Neural cell (in vitro differentiated cells): ENCODE measurements at regions not wholly inside any gene's neighbourhood (a gene's known extent, or its start where the extent isn't known, plus 50 kb on each side); places are given as distances from the start of the nearest gene placed in this dataset.

Source experiments
- H2AFZ ChIP-seq: fragments of 200-600, 300-800 bp; sonication (generic), shearing (Covaris generic); 2 replicates; pipeline ENCODE4 v1.6.0; 2014; ENCODE audit warnings: low read depth, mild to moderate bottlenecking, antibody characterized with exemption, low read length, moderate library complexity
- H3F3A ChIP-seq: fragments of 200-600 bp; shearing (Covaris generic); 2 replicates; pipeline ENCODE4 v1.6.1; 2016; ENCODE audit warnings: mild to moderate bottlenecking, moderate library complexity, mixed read lengths, antibody characterized with exemption, low read length; ENCODE audit not compliant: insufficient read depth, poor library complexity, severe bottlenecking
- H3K27ac ChIP-seq: fragments of 200-600, 300-800 bp; sonication (generic), shearing (Covaris generic); 2 replicates; pipeline ENCODE4 v1.5.1; 2014; ENCODE audit warnings: mild to moderate bottlenecking, low read length, moderate library complexity
- H3K27me3 ChIP-seq: fragments of 300-800, 200-600 bp; sonication (generic), shearing (Covaris generic); 2 replicates; pipeline ENCODE4 v1.6.0; 2014; ENCODE audit warnings: mild to moderate bottlenecking, low read depth, low read length, moderate library complexity; ENCODE audit not compliant: insufficient read depth
- H3K36me3 ChIP-seq: fragments of 300-800, 200-600 bp; sonication (generic), shearing (Covaris generic); 2 replicates; pipeline ENCODE4 v1.5.1; 2014; ENCODE audit warnings: mild to moderate bottlenecking, antibody characterized with exemption, low read length, moderate library complexity; ENCODE audit not compliant: insufficient read depth
- H3K4me2 ChIP-seq: fragments of 300-800, 200-600 bp; sonication (generic), shearing (Covaris generic); 2 replicates; pipeline ENCODE4 v1.6.0; 2014; ENCODE audit warnings: mild to moderate bottlenecking, low read length
- H3K4me3 ChIP-seq: fragments of 300-800, 200-600 bp; sonication (generic), shearing (Covaris generic); 2 replicates; pipeline ENCODE4 v1.5.1; 2014; ENCODE audit warnings: mild to moderate bottlenecking, low read length, moderate library complexity
- H3K79me2 ChIP-seq: fragments of 200-600 bp; shearing (Covaris generic); replicated peaks from 2 replicates; pipeline ENCODE4 v1.6.0; 2014; ENCODE audit warnings: mild to moderate bottlenecking, low read length, moderate library complexity; ENCODE audit not compliant: insufficient read depth
- H3K9ac ChIP-seq: fragments of 300-800, 200-600 bp; sonication (generic), shearing (Covaris generic); 2 replicates; pipeline ENCODE4 v1.6.1; 2016; ENCODE audit warnings: mild to moderate bottlenecking, low read length, mixed read lengths
- H3K9me2 ChIP-seq: fragments of 200-600 bp; shearing (Covaris generic); 2 replicates; pipeline ENCODE4 v1.6.1; 2016; ENCODE audit warnings: mild to moderate bottlenecking, low read length, mixed read lengths; ENCODE audit not compliant: insufficient read depth
- H3K9me3 ChIP-seq: fragments of 200-600, 300-800 bp; sonication (generic), shearing (Covaris generic); 2 replicates; pipeline ENCODE4 v1.6.1; 2016; ENCODE audit warnings: mild to moderate bottlenecking, mixed run types, low read length, moderate library complexity, mixed read lengths
- H4K20me1 ChIP-seq: fragments of 200-600 bp; shearing (Covaris generic); 2 replicates; pipeline ENCODE4 v1.6.1; 2016; ENCODE audit warnings: mild to moderate bottlenecking, mixed run types; ENCODE audit not compliant: insufficient read depth
- EP300 ChIP-seq: fragments of 450-650 bp; conservative IDR thresholded peaks from 2 replicates; pipeline ENCODE4 v1.6.1; 2014; ENCODE audit warnings: antibody characterized with exemption, mild to moderate bottlenecking, moderate library complexity; ENCODE audit not compliant: poor library complexity, severe bottlenecking
- EZH2 ChIP-seq: fragments of 200-600, 300-800 bp; shearing (Covaris generic), sonication (generic); IDR thresholded peaks from 2 replicates; pipeline ENCODE4 v1.6.1; 2014; ENCODE audit warnings: antibody characterized with exemption, low read length, borderline replicate concordance, mild to moderate bottlenecking; ENCODE audit not compliant: insufficient read depth, poor library complexity, severe bottlenecking
- MXI1 ChIP-seq: fragments of 450-650 bp; conservative IDR thresholded peaks from 2 replicates; pipeline ENCODE4 v1.6.1; 2014; ENCODE audit warnings: antibody characterized with exemption, mild to moderate bottlenecking; ENCODE audit not compliant: poor library complexity, severe bottlenecking
- POLR2AphosphoS5 ChIP-seq: IDR thresholded peaks from 2 replicates; pipeline ENCODE4 v1.6.1; 2012
- RAD21 ChIP-seq: fragments of 450-650 bp; conservative IDR thresholded peaks from 2 replicates; pipeline ENCODE4 v1.6.1; 2014; ENCODE audit warnings: antibody characterized with exemption, mild to moderate bottlenecking, moderate library complexity
- SMC3 ChIP-seq: fragments of 450-650 bp; conservative IDR thresholded peaks from 2 replicates; pipeline ENCODE4 v1.6.1; 2014; ENCODE audit warnings: antibody characterized with exemption, mild to moderate bottlenecking, moderate library complexity; ENCODE audit not compliant: poor library complexity
- TAF1 ChIP-seq: IDR thresholded peaks from 2 replicates; pipeline ENCODE4 v1.6.1; 2012; ENCODE audit warnings: low read depth
- TF ChIP-seq, protein P1 (sequence below): fragments of 450-650 bp; IDR thresholded peaks from 2 replicates; pipeline ENCODE4 v1.5.1; 2014; ENCODE audit warnings: antibody characterized with exemption, mild to moderate bottlenecking, moderate library complexity; ENCODE audit not compliant: poor library complexity, severe bottlenecking
- TF ChIP-seq, protein P2 (sequence below): IDR thresholded peaks from 2 replicates; pipeline ENCODE4 v1.6.1; 2012; ENCODE audit warnings: borderline replicate concordance

DNA sequence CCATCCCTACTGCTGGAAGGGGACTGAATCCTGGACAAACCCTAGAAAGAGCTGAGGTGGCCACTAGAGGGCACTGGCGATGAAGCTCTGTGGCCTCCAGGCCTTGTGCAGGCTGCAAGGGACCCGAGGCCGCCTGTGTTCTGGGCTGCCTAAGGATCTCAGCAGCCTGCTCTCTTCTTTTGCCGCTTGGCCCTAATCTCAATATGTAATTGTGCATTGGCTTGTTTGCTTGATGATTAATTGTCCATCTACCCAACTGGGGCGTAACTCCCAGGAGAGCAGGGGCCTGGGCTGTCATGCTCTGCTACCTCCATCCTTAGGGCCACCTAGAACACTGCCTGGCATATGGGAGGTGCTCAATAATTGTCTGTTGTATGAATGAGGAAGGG, 73.8 kb downstream of the SYNE3 start:
- Histone ChIP-seq H2AFZ (no peak overlapping the region), H3K27ac (no peak overlapping the region)

DNA sequence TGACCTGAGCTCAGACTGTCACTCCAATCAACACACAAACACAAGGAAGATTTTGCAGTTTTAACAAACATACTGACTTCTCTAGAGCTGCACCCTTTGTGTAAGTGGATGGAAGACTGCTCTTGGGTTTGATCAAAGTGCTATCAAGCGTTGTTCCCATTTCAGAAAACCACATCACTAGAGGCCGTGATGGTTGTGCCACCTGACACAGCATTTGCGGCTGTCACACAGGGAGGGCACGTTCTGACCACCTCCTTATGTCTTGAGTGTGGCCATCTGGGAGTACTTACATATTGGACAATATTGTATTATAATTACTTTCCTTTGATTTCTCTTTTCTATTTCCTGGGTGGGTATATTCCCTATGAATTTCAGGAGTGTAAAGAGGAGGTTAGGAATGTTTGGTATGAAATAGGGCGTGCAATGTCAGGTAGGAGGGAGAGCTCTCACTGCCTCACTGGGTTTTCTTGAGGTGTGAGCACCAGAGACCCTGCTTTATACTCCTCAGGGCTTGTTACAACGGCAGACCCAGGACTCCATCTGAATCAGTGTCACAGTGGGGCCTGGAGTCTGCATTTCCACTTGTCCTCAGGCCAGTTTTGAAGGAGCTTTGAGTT, 74.3 kb downstream of the SYNE3 start:
- Histone ChIP-seq H3K4me3 (no peak overlapping the region), H4K20me1 (no peaks in the 10 kb centered on the region), H3K27me3 (no peaks in the 10 kb centered on the region), H3F3A (no peaks in the 10 kb centered on the region), H3K27ac (no peak overlapping the region), H3K79me2 (no peaks in the 10 kb centered on the region), H3K4me2 (no peak overlapping the region), H3K9me3 (no peaks in the 10 kb centered on the region), H3K9ac (no peak overlapping the region), H3K36me3 (no peaks in the 10 kb centered on the region), H2AFZ (no peak overlapping the region), H3K9me2 (no peaks in the 10 kb centered on the region)
- TF ChIP-seq POLR2AphosphoS5 (no peak), EP300 (no peak), MXI1 (no peak), RAD21 (no peak), EZH2 (no peak), SMC3 (no peak), TAF1 (no peak)
- TF ChIP-seq, protein P1, sequence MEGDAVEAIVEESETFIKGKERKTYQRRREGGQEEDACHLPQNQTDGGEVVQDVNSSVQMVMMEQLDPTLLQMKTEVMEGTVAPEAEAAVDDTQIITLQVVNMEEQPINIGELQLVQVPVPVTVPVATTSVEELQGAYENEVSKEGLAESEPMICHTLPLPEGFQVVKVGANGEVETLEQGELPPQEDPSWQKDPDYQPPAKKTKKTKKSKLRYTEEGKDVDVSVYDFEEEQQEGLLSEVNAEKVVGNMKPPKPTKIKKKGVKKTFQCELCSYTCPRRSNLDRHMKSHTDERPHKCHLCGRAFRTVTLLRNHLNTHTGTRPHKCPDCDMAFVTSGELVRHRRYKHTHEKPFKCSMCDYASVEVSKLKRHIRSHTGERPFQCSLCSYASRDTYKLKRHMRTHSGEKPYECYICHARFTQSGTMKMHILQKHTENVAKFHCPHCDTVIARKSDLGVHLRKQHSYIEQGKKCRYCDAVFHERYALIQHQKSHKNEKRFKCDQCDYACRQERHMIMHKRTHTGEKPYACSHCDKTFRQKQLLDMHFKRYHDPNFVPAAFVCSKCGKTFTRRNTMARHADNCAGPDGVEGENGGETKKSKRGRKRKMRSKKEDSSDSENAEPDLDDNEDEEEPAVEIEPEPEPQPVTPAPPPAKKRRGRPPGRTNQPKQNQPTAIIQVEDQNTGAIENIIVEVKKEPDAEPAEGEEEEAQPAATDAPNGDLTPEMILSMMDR, result no peak
- TF ChIP-seq, protein P2, sequence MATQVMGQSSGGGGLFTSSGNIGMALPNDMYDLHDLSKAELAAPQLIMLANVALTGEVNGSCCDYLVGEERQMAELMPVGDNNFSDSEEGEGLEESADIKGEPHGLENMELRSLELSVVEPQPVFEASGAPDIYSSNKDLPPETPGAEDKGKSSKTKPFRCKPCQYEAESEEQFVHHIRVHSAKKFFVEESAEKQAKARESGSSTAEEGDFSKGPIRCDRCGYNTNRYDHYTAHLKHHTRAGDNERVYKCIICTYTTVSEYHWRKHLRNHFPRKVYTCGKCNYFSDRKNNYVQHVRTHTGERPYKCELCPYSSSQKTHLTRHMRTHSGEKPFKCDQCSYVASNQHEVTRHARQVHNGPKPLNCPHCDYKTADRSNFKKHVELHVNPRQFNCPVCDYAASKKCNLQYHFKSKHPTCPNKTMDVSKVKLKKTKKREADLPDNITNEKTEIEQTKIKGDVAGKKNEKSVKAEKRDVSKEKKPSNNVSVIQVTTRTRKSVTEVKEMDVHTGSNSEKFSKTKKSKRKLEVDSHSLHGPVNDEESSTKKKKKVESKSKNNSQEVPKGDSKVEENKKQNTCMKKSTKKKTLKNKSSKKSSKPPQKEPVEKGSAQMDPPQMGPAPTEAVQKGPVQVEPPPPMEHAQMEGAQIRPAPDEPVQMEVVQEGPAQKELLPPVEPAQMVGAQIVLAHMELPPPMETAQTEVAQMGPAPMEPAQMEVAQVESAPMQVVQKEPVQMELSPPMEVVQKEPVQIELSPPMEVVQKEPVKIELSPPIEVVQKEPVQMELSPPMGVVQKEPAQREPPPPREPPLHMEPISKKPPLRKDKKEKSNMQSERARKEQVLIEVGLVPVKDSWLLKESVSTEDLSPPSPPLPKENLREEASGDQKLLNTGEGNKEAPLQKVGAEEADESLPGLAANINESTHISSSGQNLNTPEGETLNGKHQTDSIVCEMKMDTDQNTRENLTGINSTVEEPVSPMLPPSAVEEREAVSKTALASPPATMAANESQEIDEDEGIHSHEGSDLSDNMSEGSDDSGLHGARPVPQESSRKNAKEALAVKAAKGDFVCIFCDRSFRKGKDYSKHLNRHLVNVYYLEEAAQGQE, result no peak

More for the DNA sequence above, 73.8 kb downstream of the SYNE3 start:
- H3K79me2 ChIP-seq, result no peaks in the 10 kb centered on the region
- no peak overlapping the region for H3K4me2 ChIP-seq
- H3K36me3 ChIP-seq, result no peaks in the 10 kb centered on the region
- no peak overlapping the region for H3K4me3 ChIP-seq
- no peak overlapping the region for H3K9ac ChIP-seq
- H3K27me3 ChIP-seq, result no peaks in the 10 kb centered on the region
- TF ChIP-seq, protein P2, result no peak
- TF ChIP-seq RAD21 (peak; percentile 80), SMC3 (peak; percentile 80)
- TF ChIP-seq, protein P1, result peak; percentile 82
- no peaks in the 10 kb centered on the region for H4K20me1 ChIP-seq
- H3F3A ChIP-seq, result no peaks in the 10 kb centered on the region
- no peaks in the 10 kb centered on the region for H3K9me2 ChIP-seq
- H3K9me3 ChIP-seq, result no peaks in the 10 kb centered on the region
